Activated T-helper 9 cell treated with anti-CD3 and anti-CD28 coated beads, Interleukin-2, amount 50 U/mL, for 16 hours (primary cell): ENCODE measurements at regions not wholly inside any gene's neighbourhood (a gene's known extent, or its start where the extent isn't known, plus 50 kb on each side); places are given as distances from the start of the nearest gene placed in this dataset.

Experiments used
- DNase-seq: peaks from one replicate; pipeline ENCODE4 v3.0.0-alpha.2; 2020; ENCODE audit warnings: low read depth

DNA sequence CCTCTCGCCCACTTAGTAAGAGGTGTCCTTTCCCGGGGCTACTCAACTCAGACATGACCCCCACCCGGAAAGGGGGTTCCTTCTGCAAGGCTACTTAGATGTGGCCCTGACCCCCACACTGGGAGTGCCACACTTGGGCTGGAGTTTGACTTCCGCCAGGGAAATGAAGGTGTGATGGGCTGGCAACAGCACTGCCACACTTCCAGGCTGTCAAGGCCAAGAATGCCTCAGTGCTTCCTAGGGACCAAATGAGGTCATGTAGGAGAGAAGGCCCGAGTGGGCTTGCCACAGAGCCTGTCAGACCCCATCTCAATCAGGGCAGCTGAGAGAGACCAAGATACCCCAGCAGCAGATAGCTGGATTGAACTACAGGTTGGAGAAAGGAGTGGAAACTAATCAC, 55.5 kb downstream of the DRD1 start:
- DNase-seq, result no peak

DNA sequence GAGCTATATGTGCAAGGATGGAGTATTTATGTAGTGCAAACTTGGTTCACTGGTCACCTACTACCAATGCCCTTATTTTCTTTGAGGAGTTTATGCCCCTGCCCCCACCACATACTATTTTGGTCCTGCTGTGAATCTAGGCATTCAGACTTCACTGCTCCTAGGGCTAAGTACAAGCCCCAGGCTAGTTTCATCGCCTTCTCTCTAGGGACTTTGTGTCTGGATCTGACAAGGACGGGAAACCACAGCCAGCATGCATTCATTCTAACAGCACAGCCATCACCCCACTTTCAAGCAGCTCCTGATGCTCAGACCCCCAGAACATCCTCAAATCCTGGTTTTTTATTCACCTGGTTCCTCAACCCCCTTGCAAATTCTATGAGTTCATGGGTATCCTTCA, 56.8 kb downstream of the DRD1 start:
- no peak for DNase-seq

DNA sequence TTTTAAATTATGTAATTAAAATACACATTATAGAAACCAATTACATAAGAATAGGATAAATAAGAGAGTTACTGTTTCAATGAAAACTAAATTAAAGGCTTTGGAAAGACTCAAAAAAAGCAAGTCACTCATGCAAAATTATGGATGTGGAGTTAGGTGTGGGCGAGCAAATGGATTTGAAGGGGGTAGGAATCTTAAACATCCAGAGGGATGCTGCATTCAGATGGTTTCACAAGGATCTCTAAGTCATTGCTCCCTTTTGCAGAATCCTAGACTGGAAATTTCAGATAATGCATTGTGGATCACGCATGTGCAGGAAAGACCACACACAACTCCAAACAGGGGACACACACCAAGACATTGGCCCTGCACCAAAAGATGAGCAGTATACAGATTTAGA, 57.5 kb downstream of the DRD1 start:
- DNase-seq, result no peak

DNA sequence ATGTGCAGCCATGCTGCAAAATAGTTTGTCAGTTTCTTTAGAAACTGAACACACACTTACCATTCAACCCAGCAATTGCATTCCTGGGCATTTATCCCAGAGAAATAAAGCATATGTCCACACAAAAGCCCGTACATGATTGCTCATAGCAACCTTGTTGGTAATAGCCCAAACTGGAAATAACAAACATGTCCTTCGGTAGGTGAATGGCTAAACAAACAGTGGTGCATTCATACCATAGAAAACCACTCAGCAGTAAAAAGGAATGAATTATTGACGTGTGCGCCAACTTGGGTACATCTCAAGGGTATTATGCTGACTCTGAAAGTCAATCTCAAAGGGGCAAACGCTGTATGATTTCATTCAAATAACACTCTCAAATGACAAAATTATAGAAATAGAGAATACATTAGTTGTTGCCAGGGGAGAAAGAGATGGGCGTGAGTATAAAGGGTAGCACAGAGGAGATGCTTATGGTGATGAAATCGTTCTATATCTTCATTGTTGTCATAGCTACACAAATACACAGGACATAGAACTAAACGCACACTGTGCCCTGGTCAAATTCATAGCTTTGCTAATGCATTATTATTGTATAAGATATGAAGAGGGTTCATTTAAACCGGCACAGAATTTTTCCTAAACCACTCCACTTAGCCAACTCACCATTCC, 58.2 kb downstream of the DRD1 start:
- DNase-seq, result no peak

DNA sequence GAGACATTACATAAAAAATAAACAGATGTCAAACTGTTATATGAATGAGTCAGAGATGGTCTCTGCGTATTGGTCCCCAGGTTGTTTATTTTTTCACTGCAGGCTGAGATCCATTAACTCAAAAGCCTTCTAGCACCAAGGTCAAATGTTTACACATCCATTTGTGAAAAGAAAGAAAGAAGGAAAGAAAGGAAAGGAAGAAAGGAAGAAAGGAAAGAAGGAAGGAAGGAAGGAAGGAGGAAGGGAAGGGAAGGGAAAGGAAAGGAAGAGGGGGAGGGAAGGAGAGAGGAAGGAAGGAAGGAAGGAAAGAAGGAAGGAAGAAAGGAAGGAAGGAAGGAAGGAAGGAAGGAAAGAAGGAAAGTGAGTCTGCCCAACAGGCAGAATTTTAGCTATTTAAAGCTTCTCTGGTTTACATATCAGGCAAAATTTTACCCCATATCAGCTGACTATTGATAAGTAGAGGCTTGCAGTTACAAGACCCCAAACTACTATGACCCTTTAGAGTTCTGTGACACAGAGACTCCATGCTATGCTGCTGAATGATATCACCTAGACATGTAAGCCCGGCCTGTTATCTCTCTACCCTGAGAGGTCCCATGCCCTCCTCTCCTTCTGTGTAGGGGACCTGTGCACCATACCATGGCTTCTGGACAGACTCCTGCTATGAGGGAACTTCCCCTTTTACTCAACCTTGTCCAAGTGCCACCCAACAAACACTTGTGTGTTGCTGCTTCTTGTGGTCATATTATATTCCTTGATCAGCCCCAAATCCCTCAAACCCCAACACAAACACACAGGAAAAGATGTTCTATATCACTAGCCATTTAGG, 59.0 kb downstream of the DRD1 start:
- no peak for DNase-seq

DNA sequence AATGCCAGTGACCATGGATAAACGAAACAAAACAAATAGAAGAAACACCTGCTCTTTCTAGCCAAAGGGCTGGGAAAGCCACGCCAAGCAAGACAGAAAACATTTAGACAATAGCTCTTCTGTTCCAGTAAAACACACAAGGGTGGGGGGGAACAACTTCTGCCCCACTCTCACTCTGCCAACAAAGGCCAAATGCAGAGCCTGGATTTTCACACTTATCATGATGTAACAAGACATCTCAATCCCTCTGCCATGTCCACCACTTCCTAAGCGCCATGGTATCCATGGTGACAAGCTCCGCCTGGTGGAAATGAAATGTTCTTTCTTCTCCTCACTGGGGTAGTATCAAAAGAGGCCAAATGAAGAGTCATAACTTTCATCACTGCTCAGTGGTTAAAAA, 60.6 kb downstream of the DRD1 start:
- DNase-seq, result no peak

DNA sequence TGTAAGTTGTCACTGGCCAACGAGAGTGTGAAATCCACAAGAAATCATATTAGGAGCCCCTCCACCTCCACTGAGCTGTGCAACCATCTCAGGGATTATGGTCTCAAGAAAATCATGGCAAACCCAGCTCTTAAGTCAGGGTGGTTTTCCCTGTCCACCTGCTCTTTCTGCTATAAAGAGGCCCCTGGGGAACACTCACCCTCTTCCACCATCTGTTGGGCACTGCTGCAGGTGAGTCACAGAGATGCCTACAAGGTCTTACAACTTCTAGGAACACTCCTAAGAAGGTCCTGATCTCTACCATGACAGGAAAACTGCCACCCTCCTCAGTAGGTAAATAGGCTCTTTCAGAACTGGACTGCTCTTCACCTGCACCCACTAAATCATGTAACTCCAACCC, 61.8 kb downstream of the DRD1 start:
- DNase-seq, result no peak

DNA sequence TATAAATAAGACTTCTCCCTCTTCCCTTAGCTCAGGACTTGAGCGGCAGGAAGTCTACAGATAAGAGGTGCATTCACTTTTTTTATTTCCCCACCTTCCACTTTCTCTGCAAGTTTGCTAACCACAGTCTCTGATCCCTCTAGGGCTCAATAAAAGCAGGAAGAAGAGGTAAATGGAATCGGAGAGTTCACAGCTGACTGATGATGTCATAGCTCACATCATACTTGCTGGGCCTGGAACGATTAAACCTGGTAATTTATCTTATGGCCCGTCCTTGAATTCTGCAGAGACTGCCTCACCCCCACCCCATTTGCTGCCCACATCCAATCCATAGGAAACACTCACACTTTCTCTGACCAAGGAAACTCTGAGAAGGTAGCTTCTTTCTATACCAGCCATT, 62.9 kb downstream of the DRD1 start:
- DNase-seq, result no peak

DNA sequence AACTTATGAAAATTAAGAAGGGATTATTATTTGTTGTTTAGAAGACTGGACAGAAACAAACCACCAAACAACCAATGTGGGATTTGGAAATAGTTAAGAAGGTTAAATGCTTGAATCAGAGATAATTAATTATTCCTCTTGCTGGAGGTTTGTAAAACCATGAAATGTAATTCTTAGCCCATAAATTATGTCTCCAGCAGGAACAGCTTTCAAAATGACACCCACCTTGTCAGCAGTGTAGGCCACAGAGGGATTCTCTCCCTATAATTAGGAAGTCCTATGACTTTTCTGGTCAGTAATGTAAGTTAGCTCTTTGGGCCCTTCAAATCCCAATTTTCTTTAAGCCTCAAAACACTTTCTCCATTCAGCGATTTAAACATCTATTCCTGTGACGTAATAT, 63.3 kb downstream of the DRD1 start:
- DNase-seq, result no peak

DNA sequence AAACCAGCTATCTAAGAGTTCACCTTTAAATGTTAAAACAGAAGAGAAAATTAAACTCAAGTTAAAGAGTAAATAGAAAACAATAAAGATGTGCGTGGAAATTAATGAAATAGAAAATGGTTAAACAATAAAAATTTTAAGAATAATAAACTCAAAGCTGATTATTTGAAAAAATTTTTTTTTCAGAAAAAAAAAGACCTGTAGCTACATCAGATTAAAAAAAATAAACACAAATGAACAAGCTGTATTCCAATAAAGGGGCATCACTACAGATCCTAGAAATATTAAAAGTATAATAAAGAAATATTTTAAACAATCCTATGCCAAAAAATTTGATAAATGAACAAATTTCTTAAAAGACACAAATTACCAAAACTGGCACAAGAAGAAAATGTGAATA, 64.1 kb downstream of the DRD1 start:
- no peak for DNase-seq

DNA sequence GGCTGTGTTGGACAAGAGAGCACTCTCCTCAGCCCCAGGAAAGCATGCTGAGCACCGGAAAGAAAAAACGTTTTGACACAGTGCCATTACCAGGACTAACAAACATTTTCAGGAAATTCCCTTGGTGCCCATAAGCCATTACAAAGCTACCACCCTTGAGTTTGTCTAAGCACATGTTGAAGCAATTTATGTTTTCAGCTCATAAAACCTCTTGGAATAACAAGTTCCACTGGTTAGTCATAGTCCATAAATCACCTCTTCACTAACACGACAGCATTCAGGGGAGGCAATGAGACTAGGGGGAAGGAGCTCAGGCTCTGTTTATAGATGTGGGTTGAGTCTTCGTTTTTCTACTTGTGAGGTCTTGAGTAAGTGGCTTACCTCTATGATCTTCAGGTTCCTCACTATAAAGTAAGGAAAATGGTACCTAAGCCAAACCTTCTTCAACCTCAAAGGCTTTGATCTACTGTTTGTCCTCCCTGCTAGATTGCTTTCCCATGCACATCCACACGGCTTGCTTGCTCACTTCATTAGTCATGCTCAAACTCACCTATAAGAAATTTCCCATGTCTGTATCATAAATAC, 65.4 kb downstream of the DRD1 start:
- DNase-seq, result no peak

DNA sequence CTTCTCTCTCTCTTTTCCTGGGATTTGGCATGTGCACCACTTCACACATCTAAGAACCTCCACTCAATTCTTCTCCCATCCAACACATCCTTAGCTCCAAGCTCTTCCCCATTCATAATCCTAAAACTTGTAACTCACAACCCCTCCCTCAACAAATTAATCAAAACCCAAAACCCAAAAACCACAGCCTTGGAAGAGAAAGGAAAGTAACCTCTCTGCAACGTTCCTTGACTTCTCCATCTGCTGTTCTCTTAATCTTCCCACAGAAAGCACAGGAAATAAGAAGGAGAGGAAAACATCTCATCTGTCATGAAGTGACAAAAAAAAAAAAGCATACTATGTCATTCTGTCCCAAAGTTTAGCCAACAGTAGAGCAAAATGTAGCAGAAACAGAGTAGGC, 66.2 kb downstream of the DRD1 start:
- no peak for DNase-seq

DNA sequence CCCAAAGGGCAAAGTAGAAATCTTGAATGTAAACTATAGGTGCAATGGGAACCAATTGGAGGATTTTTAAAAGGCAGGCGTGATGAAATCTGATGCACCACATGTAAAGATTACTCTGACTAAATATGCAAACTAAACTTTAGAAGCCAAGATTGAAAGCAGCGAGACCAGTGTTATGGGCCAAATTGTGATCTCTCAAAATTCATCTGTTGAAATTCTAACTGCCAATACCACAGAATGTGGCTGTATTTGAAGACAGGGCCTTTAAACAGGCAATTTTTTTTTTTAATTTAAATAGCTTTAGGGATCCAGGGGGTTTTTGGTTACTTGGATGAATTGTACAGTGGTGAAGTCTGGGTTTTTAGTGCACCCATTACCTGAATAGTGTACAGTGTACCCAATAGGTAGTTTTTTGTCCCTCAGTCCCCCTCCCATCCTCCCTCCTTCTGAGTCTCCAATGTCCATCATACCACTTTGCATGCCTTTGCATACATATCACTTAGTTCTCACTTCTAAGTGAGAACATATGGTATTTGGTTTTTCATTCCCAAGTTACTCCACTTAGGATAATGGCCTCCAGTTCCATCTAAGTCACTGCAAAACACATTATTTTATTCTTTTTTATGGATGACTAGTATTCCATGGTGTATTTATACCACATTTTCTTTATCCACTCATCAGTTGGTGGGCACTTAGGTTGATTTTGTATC, 69.7 kb downstream of the DRD1 start:
- no peak for DNase-seq

DNA sequence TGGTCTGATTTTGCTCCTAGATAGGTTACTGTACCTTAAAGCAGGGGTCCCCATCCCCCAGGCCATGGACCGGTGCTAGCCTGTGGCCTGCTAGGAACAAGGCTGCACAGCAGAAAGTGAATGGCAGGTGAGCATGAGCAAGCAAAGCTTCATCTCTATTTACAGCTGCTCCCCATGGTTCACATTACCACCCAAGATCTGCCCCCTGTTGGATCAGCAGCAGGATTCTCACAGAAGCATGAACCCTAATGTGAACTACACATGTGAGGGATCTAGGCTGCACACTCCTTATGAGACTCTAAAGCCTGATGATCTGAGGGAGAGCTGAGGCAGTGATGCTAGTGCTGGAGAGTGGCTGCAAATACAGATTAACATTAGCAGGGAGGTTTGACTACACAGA, 78.1 kb downstream of the DRD1 start:
- DNase-seq, result no peak

DNA sequence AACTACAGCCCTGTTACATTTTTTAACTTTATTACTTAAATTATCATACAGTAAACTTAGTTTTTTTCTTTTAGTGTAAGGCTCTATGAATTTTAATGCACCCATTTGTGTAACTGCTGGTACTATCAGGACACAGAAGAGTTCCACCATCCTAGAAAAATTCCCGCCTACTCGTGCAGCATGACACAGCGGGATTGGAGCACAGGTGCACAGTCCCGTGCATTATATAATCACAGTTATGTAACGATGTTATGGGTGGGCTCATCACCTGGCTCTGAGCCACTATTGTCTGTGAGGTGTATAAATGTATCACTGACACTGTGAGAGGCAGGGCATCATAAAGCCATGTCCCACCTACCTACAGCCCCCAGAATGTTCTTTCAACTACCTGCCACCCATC, 80.7 kb downstream of the DRD1 start:
- no peak for DNase-seq

DNA sequence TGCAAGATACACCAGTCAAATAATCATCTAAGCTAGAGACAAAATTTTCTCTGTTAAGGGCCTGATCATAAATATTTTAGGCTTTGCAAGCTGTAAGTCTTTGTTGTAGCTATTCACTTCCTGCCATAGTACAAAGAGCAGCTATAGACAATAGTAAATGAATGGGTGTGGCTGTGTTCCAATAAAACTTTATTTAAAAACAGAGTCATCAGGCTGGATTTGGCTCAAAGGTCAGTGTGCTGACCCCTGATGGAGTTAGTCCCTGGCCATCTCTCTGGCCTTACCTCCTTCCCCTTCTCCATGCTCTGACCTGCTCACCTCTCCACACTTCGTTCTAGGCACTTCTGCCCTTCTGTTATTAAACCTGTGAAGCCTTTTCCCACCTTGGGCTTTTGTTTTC, 86.0 kb downstream of the DRD1 start:
- DNase-seq, result no peak

DNA sequence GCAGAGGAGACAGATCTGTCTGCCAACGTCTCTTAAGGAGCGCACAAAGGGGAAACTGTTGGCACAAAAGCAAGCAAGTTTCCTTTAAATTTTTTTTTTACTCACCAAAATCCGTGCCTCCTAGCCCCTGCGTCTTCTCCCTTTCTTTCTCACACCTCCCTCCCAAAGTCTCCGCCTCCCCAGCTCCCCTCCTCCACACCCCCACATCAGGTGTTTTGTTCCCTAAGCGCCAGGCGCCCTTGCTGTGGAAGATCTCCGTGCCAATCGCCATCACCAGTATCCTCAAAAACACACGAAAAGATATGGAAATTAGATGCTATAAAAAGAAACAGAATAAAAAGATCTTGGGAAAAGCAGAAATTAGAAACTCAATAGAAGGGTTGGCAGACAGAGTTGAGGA, 87.6 kb downstream of the DRD1 start:
- no peak for DNase-seq

DNA sequence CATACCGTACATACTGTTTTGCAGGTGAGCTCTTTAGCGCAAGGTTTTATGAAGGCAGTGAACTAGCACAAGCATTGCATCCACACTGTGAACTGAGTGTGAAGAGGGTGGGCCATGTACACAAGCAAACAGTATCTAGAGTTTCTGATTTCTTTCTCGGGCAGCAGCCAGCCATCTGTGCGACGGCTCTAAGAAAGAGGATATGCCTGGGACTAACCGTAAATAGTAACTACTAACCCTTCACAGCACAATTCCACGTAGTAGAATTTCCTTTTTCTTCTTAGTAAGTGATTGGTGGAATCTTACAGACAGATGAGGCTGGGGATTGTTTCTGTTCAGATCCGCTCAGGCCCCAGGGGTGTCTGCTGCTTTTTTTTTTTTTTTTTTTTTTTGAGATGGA, 89.0 kb downstream of the DRD1 start:
- DNase-seq, result no peak

DNA sequence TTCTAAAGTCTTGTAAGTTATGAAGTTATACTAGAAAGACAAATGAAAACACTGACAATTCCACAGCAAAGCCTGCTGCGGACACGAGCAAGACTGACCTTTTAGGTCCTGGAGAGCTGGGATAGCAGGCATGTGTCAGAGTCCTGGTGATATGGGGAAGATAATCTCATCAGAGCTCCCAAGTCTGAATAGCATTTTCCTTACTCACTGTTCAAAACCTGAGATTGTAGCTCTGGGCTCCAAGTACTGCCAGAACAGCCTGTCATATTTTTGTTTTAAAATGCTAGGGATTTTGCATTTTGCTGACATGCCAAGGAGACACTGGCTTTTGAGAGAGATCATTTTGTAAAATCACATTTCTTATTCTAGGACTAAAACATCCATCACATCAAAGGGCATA, 90.1 kb downstream of the DRD1 start:
- DNase-seq, result no peak

DNA sequence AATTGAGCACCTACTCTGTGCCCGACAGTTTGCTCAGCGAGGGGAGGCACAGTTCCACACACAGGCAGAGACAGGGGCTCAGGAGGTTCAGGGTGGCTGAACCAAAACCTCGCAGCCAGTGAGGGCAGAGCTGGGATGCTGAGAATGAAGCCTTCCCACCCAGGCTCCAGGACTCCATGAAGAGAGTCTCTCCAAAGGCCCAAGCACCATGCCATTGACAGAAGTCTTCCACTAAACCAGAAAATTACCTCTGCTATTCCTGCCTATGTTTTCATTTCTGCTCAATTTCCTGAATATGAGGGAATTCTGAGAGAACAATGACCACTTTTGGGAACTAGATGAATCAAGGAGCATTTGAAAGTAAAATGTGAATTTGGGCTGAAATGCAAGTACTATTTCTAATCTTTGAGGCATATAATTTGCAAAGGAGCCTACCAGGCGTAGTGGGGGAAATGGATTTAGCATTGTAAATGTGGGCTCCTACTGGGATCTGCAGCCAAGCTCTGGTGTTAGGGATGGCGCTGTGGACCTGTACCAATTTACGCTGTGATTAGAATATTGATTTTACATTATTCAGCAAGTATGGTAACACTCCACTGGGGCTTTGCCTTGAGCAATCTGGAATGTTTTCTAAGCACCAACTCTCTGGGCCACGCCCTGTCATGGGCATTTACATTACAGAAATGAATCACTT, 91.9 kb downstream of the DRD1 start:
- no peak for DNase-seq

DNA sequence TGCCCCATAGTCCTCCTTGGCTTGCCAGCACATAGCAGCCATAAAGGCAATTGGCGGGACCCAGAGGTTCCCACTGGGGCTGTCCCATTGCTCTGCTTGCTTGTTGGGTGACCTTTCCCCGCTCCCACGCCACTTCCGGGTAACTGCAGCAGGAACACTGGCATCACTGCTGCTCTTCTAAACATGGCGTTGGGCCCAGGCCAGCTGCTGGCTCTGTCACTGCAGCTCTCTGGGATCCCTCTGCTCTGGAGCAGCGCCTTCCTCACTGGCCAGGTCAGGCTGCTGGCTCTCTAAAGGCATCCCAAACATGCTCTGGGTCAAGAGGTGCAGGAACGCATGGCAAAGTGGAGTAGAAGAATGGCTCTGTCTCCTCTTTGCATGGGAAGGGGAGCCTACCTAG, 92.9 kb downstream of the DRD1 start:
- no peak for DNase-seq

DNA sequence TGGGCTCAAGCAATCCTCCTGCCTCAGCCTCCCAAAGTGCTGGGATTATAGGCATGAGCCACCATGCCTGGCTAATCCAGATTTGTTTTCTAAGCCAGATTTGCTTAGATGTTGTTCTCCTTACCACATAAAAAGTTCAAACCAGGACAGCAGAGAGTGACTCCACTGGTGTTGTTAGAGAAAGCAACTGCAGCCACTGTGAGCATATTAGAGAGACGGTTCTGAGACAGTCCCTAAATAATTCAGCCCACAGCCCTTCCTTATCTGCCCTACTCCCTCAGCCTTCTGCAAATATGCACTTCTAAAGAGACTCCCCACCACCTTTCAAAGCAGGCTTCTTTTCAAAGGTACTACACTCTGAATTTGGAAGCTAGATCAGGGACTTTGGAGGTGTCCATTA, 96.1 kb downstream of the DRD1 start:
- no peak for DNase-seq
